Stimulated activated naive B cell treated with anti-CD40 and anti-IgM and Interleukin-4, amounts not matched to agents 10 μg/mL and 1 μg/mL and 100 μg/mL, for 72 hours (primary cell): ENCODE measurements at regions not wholly inside any gene's neighbourhood (a gene's known extent, or its start where the extent isn't known, plus 50 kb on each side); places are given as distances from the start of the nearest gene placed in this dataset.

ENCODE experiments used
- ATAC-seq, 2 donors: fragments of 150-1000 bp; cut with Tn5 transposase; replicated peaks; 2 replicates each; pipeline ENCODE4 v1.10.0; 2021; ENCODE audit warnings: moderate library complexity in 1 of 2
- DNase-seq: peaks from one replicate; pipeline ENCODE4 v3.0.0; 2021
- H3K27ac Mint-ChIP-seq: one replicate; pipeline ENCODE4 v1.8.0; 2022; ENCODE audit warnings: mild to moderate bottlenecking, mixed read lengths
- H3K27me3 Mint-ChIP-seq, 2 donors: one replicate each; pipeline ENCODE4 v1.8.0; 2022; ENCODE audit warnings: mixed read lengths in 2 of 2
- H3K36me3 Mint-ChIP-seq, 2 donors: one replicate each; pipeline ENCODE4 v1.8.0; 2022; ENCODE audit warnings: mixed read lengths in 2 of 2, mild to moderate bottlenecking in 1 of 2
- H3K4me1 Mint-ChIP-seq, 2 donors: one replicate each; pipeline ENCODE4 v1.8.0; 2022; ENCODE audit warnings: mixed read lengths in 2 of 2, mild to moderate bottlenecking in 1 of 2
- H3K4me3 Mint-ChIP-seq, 2 donors: one replicate each; pipeline ENCODE4 v1.8.0; 2022; ENCODE audit warnings: mild to moderate bottlenecking in 2 of 2, mixed read lengths in 2 of 2, moderate library complexity in 1 of 2
- H3K9me3 Mint-ChIP-seq, 2 donors: one replicate each; pipeline ENCODE4 v1.8.0; 2022; ENCODE audit warnings: mixed read lengths in 2 of 2, mild to moderate bottlenecking in 1 of 2

GRCh38 chr2:138176862-138177439, 212.7 kb downstream of the HNMT start:
- Mint-ChIP-seq H3K9me3 (peaks cover 2 to 4% of the 10 kb centered on the region in 2 donors), H3K27me3 (no peaks in the 10 kb centered on the region), H3K27ac (no peak overlapping the region), H3K4me3 (no peak overlapping the region), H3K36me3 (peaks cover 0 to 3% of the 10 kb centered on the region in 2 donors), H3K4me1 (no peaks in the 10 kb centered on the region)
- ATAC-seq (no peak), DNase-seq (no peak)

DNA sequence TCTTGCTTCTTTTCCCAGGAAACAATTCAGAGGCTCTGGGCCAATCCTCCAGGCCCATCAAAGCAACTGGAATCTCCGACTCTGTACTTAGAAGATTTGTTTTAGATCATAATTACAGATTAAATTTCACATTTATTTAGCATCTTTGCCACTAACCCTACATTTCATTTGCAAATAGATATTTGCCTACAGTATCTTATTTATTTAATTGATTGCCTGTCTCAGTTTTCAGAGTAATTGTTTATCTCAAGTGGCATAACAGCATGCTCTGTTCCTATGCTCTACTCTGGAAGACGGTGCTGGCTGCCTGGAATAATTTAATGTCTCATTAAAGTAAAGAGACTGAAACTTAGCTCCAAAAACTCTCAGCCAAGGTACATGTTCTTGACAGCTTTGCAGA, 213.4 kb downstream of the HNMT start:
- Mint-ChIP-seq H3K36me3 (peaks cover 0 to 3% of the 10 kb centered on the region in 2 donors), H3K27me3 (no peaks in the 10 kb centered on the region), H3K4me1 (no peaks in the 10 kb centered on the region), H3K9me3 (peaks cover 2 to 4% of the 10 kb centered on the region in 2 donors), H3K4me3 (no peak overlapping the region), H3K27ac (no peak overlapping the region)
- ATAC-seq: no peak
- no peak for DNase-seq

- Mint-ChIP-seq H3K4me1 (no peaks in the 10 kb centered on the region), H3K27me3 (no peaks in the 10 kb centered on the region), H3K27ac (no peak overlapping the region), H3K4me3 (no peak overlapping the region), H3K36me3 (no peaks in the 10 kb centered on the region), H3K9me3 (no peaks in the 10 kb centered on the region)
- ATAC-seq (no peak), DNase-seq (no peak)
Observed at GRCh38 chr2:138180692-138181386, 216.6 kb downstream of the HNMT start.

DNA sequence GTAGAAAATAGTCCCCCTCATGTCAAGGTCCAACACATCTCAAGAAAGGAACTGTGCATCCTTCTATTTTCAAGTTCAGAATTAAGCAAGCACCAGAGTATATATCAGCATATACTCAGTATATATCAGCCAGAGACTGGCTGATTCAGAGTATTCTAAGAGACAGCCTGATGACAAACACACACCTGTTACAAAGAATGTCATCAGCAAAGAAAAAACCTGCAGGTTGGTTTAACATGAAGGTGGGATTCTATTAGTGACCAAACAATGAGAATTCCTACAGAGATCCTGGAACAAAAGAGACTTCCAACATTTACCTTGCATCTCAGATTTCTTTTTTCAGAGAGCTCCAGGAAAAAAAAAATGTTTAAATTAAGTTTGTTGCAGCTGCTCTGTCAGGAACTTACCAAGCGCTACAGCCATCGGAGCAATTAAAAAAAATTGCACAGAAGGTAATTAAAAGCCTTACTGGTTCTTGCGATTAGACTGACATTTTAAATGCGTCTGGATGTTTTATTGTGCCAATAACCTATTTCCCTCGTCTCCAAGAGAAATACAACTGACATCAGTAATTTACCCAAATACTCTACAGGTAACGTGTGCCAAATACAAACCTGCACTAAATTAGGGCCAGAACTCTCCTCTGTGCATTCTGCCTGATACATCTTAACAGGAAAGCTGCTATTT, 218.1 kb downstream of the HNMT start:
- Mint-ChIP-seq H3K9me3 (no peaks in the 10 kb centered on the region), H3K36me3 (no peaks in the 10 kb centered on the region), H3K4me3 (no peak overlapping the region), H3K27me3 (no peaks in the 10 kb centered on the region), H3K27ac (no peak overlapping the region), H3K4me1 (no peaks in the 10 kb centered on the region)
- ATAC-seq: no peak
- no peak for DNase-seq

GRCh38 chr2:138182937-138183312, 218.7 kb downstream of the HNMT start:
- Mint-ChIP-seq H3K4me1 (no peaks in the 10 kb centered on the region), H3K36me3 (no peaks in the 10 kb centered on the region), H3K27ac (no peak overlapping the region), H3K4me3 (no peak overlapping the region), H3K9me3 (no peaks in the 10 kb centered on the region), H3K27me3 (no peaks in the 10 kb centered on the region)
- ATAC-seq (no peak), DNase-seq (no peak)

GRCh38 chr2:138183705-138184104, 219.4 kb downstream of the HNMT start:
- H3K36me3 Mint-ChIP-seq: no peaks in the 10 kb centered on the region

DNA sequence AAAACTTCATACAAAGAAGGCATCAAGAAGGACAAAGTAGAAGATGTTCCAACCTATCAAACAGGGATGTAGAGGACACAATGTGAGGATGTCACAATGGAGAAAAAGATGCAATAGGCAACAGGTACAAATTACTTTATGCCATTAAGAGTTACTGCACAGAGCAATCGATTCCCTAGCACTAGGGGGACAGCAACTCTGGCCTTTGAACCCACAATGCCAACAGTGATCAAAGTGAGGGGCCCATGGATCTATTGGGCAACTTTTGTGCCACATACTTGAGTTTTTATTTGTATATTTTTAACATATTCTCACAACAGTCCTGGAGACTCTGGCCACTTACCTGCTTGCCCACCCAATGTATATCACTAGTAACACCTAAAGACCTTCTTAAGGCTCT, 220.2 kb downstream of the HNMT start:
- DNase-seq: no peak
- Mint-ChIP-seq H3K4me3 (no peak overlapping the region), H3K27me3 (no peaks in the 10 kb centered on the region), H3K4me1 (no peaks in the 10 kb centered on the region), H3K27ac (no peak overlapping the region), H3K36me3 (no peaks in the 10 kb centered on the region), H3K9me3 (no peaks in the 10 kb centered on the region)
- ATAC-seq: no peak

More at GRCh38 chr2:138183705-138184104, 219.4 kb downstream of the HNMT start:
- no peak for DNase-seq
- H3K9me3 Mint-ChIP-seq: no peaks in the 10 kb centered on the region
- no peak overlapping the region for H3K27ac Mint-ChIP-seq
- H3K4me3 Mint-ChIP-seq: no peak overlapping the region
- H3K27me3 Mint-ChIP-seq: no peaks in the 10 kb centered on the region
- no peak for ATAC-seq
- H3K4me1 Mint-ChIP-seq: no peaks in the 10 kb centered on the region

- Mint-ChIP-seq H3K4me1 (no peaks in the 10 kb centered on the region), H3K27me3 (no peaks in the 10 kb centered on the region), H3K4me3 (no peak overlapping the region), H3K9me3 (no peaks in the 10 kb centered on the region), H3K27ac (no peak overlapping the region), H3K36me3 (no peaks in the 10 kb centered on the region)
- DNase-seq (no peak), ATAC-seq (no peak)
Observed at GRCh38 chr2:138185827-138186226, 221.6 kb downstream of the HNMT start.

GRCh38 chr2:138187221-138187620, 222.9 kb downstream of the HNMT start:
- Mint-ChIP-seq H3K4me1 (no peaks in the 10 kb centered on the region), H3K27me3 (no peaks in the 10 kb centered on the region), H3K27ac (no peak overlapping the region)

GRCh38 chr2:138190999-138191398, 226.7 kb downstream of the HNMT start:
- H3K4me1 Mint-ChIP-seq: no peaks in the 10 kb centered on the region
- no peaks in the 10 kb centered on the region for H3K27me3 Mint-ChIP-seq
- H3K9me3 Mint-ChIP-seq: no peaks in the 10 kb centered on the region
- DNase-seq (no peak), ATAC-seq (no peak)
- no peak overlapping the region for H3K27ac Mint-ChIP-seq
- no peak overlapping the region for H3K4me3 Mint-ChIP-seq
- no peaks in the 10 kb centered on the region for H3K36me3 Mint-ChIP-seq

More at GRCh38 chr2:138187221-138187620, 222.9 kb downstream of the HNMT start:
- DNase-seq (no peak), ATAC-seq (no peak)
- H3K4me3 Mint-ChIP-seq: no peak overlapping the region
- no peaks in the 10 kb centered on the region for H3K36me3 Mint-ChIP-seq
- no peaks in the 10 kb centered on the region for H3K9me3 Mint-ChIP-seq

- Mint-ChIP-seq H3K27ac (no peak overlapping the region), H3K27me3 (no peaks in the 10 kb centered on the region), H3K36me3 (no peaks in the 10 kb centered on the region), H3K4me1 (no peaks in the 10 kb centered on the region), H3K9me3 (no peaks in the 10 kb centered on the region), H3K4me3 (no peak overlapping the region)
- DNase-seq (no peak), ATAC-seq (no peak)
Observed at GRCh38 chr2:138193416-138194213, 229.3 kb downstream of the HNMT start.

DNA sequence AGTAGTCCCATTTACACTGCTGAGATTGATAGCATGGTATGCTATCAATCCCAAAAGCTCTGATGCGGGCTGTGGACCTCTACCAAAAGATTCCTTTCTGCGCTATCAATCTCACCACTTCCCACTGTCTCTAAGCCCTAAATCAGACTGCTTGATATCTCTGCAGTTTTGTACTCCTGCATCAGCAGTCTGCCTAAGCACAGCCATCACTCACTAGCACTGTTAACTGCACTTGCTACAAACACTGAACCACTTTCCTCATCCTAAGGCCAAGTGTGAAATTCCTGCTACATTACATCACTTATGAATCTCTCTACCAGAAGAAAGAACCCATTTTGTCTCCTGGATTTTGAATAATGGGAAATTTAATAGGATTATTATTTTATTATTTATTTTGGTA, 237.0 kb downstream of the HNMT start:
- H3K4me3 Mint-ChIP-seq: no peak overlapping the region
- no peaks in the 10 kb centered on the region for H3K36me3 Mint-ChIP-seq
- no peak overlapping the region for H3K27ac Mint-ChIP-seq
- H3K9me3 Mint-ChIP-seq: peaks cover 3 to 5% of the 10 kb centered on the region in 2 donors
- H3K4me1 Mint-ChIP-seq: no peaks in the 10 kb centered on the region
- DNase-seq: no peak
- ATAC-seq: no peak
- no peaks in the 10 kb centered on the region for H3K27me3 Mint-ChIP-seq

GRCh38 chr2:138202762-138203161, 238.5 kb downstream of the HNMT start:
- Mint-ChIP-seq H3K27me3 (no peaks in the 10 kb centered on the region), H3K4me1 (no peaks in the 10 kb centered on the region), H3K27ac (no peak overlapping the region), H3K9me3 (peaks cover 3 to 5% of the 10 kb centered on the region in 2 donors), H3K4me3 (no peak overlapping the region), H3K36me3 (no peaks in the 10 kb centered on the region)
- ATAC-seq (no peak), DNase-seq (no peak)

GRCh38 chr2:138205281-138205680, 241.0 kb downstream of the HNMT start:
- DNase-seq: no peak
- ATAC-seq: no peak
- peaks cover 3 to 5% of the 10 kb centered on the region in 2 donors for H3K9me3 Mint-ChIP-seq
- H3K27ac Mint-ChIP-seq: no peak overlapping the region
- no peaks in the 10 kb centered on the region for H3K27me3 Mint-ChIP-seq
- H3K36me3 Mint-ChIP-seq: no peaks in the 10 kb centered on the region
- no peaks in the 10 kb centered on the region for H3K4me1 Mint-ChIP-seq
- no peak overlapping the region for H3K4me3 Mint-ChIP-seq
